Activated T-cell treated with anti-CD3 and anti-CD28 coated beads for 4 hours (primary cell): ENCODE measurements at regions not wholly inside any gene's neighbourhood (a gene's known extent, or its start where the extent isn't known, plus 50 kb on each side); places are given as distances from the start of the nearest gene placed in this dataset.
"Not testable (repeated sequence)": the region's sequence is repeated elsewhere in the genome, so short reads cannot be mapped to it uniquely, and the experiment has no call there.

ENCODE experiments used
- DNase-seq: peaks from one replicate; pipeline ENCODE4 v3.0.0-alpha.2; 2020

DNA sequence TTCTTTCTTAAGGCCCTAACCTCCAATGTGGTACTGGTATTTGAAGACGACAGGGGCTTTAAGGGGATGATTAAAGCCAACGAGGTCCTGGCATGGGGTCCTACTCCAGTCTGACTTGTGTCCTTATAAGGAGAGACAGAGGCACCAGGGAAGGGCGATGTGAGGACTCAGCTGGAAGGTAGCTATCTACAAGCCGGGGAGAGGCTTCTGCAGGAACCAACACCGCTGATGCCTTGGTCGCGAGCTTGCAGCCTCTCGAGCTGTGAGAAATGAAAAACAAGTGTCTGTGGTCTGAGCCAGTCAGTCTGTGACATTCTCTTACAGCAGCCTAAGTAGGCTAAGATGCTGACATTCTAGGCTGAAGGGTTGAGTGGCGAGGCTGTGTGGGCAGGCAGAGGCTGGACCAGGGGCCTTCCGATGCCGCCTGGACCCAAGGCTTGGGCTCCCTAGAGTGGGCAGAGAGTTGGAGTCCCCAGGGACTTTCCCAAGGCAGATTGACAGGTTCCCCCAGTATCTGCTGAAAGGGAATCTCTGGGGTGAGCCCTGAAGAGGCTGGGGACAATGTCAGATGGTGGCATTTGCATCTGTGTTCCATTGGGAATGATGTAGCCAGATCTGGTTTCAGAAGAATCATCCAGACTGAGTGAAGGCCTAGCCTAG, 322.9 kb upstream of the HS6ST1 start:
- DNase-seq = no peak

DNA sequence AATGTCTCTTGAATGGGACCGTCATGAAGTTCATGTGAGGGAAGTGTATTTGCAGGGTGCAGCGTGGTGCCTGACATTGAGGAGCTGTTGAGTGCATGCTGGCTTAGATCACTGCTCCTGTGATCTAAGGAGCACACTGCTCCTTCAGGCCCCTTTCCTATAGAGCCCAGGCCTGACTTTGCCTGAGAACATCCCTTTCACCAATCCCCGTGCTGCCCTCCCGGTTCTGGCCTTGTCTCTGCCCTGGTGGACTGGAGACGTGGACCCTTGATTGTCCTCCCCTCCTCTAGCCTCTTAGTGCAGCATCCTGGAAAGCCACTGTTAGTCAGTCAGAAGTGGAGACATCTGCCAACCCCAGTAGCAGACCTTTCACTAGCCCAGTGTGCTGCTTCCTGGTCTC, 323.6 kb upstream of the HS6ST1 start:
- DNase-seq = no peak

DNA sequence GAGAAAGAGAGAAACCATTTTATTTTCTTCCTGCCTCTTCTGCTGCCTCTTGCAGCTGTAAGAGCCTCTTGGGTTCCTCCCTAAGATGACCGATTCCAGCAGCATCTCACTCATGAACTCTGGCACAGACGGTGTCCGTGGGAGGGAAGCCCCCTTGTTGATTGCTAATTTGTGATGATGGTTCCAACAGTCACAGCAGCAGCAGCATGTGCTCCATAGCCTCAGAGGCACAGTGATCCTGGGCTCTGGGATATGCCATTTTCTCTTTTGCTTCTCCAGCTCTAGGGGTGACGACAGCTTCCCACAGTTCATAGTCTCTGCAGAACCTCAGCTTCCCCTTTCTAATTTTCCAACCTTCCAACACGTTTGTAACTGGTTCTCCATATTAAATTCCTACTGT, 324.2 kb upstream of the HS6ST1 start:
- DNase-seq = no peak

DNA sequence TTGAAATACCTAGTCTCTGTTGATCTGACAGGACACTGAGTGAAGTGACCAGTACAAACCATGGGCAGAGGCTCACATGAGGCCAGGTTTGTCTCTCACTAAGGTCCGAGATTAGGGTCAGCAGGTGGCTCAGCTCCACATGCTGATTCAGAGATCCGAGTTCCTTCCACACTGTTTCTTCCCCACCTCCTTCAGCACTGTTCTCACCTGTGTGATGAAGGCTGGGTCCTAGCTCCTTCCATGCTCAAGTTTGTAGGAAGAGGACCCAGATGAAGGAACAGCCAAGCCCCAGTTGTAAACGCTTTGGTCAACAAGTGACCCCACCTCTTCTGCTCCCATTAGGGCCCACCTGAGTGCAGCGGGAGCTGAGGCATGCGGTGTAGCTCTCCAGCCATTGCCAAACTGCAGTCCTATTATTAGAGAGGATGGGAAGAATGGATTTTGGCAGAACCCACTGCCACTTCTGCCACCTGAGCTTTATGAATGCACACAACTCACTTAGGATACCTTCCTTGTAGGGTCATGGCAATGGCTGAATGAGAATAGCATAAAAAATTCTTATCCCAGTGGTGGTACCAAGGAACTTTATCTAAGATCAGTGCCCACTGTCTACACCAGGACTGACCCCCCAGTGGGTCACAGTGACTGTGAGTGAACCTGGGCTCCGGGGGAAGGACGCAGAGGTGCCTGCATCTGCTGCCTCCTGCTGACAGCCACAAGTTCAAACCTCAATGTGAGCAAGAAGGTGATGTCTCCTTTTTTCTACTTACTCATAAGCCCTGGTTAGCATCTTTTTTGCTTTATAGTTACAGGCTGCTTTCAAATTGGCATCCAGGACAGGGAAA, 324.8 kb upstream of the HS6ST1 start:
- DNase-seq = no peak

DNA sequence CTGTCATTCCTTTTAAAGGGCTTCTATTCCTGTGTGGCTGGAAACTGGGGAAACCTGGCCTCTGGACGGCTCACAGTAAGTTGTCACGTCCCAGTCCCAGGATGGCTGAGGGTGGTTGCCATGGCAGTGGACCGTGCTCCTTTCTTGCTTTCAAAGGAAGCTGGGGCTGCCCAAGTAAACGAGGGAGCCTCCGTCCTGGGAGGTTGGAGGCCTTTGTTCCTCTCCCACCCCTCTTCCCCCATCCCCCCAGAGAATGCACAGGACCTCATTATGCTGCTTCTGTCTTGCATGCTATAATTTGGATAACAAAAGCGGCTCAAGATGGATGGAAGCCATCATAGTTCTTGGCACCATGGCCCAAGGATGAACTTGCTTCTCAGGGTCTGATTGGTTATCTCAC, 325.5 kb upstream of the HS6ST1 start:
- DNase-seq = no peak

DNA sequence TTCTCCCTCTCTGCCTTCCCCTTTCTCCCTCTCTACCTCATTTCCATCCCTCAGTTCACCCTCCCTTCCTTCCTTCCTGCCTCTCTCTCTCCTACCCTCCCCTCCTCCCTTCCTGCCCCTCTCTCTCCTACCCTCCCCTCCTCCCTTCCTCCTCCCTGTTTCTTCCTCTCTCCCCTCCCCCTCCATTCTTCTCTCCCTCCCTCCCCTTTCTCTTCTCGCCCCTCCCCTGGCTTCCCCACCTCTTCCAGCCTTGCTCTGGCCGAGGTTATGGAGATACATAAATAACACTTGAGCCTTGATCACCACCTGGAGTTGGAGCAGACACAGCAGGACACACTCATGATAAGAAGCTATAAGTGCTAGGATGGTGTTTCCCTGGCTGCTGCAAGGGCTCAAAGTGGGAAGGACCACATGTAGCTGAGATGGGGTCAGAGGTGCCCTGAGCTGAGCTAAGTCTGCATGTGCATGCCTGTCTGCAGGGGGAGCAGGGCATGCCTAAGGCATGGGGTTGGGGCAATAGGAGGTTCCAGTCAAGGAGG, 326.1 kb upstream of the HS6ST1 start:
- DNase-seq = no peak

DNA sequence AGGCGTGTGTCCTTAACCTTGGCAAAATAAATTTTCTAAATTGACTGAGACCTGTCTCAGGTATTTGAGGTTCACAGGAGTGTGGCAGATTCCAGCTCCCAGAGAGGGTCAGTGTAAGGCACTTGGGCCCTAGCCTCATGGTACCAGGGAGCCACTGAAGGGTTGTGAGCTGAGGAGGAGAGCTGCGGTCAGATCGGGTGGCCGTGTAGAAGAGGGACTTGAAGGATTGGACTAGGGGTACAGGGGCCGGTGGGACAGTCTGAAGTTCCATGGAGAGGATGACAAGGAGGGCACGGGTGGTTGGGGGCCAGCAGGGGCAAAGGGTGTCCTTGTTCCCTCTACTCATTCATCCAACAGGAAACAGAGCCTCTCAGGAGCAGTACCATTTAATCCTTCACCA, 327.0 kb upstream of the HS6ST1 start:
- no peak for DNase-seq

DNA sequence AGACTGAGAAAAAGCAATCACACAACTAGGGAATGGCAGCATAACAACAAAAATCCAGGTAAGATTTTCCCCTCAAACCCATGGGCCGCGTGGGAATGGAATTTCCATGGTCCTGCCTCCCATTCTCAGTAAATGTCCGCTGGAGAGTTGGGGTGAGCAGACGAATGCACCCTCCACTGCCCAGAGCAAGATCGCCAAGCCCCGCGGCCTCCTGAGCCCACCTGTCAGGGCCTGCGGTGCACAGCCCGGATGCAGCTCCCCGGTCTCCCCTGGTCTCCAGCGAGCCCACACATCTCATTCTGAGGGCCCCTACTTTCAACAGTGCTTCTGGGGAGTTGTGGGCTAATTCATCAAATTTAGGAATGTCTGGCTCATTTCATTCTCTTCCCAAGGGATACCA, 327.4 kb upstream of the HS6ST1 start:
- no peak for DNase-seq

DNA sequence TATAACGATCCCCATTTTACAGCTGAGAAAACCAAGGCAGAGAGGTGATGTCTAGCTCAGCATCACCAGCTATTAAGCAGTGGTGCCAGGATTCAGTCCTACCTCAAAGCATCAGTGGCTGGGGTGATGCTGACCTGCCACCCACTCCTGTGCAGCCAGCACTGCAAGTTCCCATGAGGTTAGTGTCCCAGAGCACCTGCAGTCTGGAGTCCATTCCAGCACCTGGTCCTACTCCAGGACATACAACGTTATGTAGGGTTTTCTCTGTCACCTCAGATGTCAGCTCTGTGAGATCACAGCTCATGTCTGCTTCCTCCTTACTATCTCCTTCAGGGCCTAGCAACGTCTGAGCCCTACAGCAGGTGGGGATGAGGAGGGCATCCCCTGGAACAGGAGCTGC, 328.0 kb upstream of the HS6ST1 start:
- no peak for DNase-seq

DNA sequence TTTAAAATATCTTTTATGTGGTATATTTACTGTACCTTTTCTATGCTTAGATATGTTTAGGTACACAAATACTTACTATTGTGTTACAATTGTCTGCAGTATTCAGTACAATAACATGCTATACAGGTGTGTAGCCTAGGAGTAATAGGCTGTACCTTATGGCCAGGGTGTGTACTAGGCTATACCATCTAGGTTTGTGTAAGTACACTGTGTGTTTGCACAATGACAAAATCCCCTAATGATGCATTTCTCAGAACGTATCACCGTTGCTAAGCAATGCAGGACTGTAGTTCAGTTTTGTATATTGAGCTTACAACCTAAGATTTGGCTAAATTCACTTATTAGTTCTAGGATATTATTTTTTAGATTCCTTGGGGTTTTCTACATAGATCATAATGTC, 332.3 kb upstream of the HS6ST1 start:
- DNase-seq = no peak

DNA sequence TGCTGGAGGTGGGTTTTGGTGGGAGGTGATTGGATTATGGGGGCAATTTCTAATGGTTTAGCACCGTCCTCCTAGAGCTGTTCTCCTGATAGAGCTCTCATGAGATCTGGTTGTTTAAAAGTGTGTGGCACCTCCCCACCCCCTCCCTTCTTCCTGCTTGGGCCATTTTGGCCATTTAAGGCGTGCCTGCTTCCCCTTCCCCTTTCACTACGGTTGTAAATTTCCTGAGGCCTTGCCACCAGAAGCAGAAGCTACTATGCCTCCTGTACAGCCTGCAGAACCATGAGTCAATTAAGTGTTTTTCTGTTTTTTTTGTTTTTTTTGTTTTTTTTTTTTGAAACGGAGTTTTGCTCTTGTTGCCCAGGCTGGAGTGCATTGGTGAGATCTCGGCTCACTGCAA, 335.7 kb upstream of the HS6ST1 start:
- no peak for DNase-seq

DNA sequence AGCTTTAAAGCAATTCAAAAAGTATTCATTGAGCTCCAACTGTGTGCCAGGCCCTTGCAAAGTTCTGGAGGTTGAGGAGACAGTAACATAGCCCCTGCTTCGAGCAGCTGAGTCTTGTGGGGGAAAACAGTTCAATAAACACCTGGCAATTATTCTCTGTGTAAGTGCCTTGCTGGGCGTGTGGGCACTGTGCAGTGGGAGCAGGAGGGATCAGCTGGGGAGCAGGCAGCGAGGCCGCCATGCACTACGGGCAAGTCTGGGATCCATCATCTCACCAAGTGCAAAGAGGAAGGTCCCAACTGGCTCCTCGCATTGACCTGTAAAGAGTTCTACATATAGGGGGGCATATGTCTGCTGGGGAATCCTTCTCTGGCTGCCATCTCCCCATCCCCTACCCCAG, 342.2 kb upstream of the HS6ST1 start:
- DNase-seq = no peak

DNA sequence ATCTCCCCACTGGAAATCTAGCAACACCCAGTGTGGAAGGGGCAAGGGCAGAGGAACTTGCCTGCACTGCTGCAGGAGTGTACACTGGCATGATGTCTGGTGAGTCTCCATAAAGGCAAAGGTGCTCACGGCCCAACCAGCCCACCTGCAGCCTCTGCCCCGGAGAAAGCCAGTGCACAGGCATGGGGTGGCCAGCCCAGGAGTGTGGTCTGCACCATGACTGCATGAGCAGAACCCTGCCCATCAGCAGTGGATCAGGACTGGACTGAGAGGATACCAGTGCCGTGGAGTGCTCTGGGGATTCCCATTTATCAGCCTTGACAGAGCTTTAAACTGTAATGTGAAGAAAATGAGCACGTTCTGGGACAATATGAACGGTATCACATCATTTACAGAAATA, 342.6 kb upstream of the HS6ST1 start:
- DNase-seq = no peak

DNA sequence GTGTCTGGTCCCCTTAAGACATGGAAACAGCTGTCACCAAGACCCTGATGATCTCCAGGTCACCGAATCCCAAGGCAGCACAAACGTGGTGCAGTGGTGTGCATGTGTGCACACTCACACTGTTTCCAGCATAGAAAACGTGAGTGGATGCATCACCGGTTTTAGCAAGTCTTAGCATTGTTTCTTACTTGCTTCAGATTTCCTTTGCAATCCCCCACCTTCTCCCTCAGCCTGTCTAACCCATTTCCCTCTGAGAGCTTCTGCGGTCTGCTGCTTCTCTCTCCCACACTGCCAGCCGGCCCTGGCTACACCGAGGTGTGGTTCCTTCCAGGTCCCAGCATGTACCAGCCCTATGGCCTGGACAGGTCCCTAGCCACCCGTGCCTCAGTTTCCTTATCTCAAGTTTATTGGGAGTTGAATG, 343.4 kb upstream of the HS6ST1 start:
- DNase-seq = no peak

DNA sequence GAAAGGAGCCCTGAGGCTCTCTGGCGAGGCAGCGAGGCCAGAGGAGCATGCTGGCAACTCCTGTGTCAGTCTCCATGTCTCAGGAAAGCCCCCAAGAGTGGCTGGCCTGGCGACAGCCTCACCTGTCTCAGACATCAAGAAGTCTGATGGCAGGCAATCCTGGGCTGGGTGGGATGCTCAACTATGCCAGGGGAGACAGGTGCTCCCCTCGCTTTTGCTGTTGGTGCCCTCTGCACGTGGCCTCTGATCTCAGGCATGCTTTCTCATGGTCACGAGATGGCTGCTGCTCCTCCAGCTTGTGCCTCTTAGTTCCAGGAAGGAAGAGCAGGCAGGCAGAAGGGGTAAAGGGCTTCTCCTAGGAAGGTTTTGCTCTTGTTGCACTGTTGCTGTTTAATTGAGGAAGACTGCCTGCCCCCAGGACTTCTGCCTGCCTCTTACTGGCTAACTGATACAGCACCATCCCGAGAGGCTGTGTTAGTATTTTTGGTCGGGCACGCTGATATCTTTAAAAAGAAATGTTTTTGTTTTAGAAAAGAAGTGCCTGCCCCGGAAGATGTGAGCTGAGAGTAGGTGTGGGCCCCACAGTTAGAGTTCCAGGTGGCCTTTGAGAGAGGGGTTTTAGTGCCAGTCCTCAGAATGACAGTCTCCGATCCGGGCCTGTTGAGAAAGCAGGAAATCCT, 344.8 kb upstream of the HS6ST1 start:
- DNase-seq = no peak

DNA sequence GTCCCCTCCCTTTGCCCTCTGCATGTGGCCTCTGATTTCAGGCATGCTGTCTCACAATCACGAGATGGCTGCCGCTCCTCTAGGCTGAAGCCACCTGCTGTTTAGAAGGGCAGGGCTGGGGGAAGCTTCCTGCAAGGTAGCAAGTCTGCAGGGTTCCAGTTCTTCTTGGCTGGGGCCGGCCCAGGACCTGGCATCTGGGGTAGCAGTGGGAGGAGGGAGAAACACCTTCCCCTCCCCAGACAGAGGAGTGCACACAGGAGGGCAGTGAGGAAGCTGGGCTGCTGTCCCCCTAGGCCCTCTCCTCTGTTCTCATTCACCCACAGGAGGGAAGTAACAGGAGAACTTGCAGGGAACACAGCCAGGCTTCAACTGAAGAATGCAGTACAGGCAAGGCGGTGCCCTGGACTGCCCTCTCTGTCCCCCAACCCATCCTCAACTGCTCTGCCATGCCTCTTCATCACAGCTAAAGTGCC, 345.9 kb upstream of the HS6ST1 start:
- no peak for DNase-seq

DNA sequence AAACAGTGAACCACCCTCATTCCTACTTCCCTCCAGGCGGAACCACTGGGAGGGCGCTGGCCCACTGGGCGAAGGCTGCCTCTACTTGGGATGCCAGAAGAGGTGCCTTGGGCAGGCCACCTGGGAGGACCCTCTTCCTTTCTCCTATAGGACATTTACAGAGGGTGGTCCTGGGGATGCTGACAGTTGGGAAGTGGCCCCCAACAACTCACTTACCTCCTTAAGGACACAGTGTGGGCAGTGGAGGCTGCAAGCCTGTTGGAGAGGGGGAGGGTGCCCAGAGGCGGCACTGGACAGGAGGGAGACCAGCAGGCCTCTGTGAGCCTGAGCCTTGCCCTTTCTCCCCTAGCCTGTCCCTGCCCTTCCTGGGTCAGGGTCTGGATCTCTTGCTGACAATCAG, 346.4 kb upstream of the HS6ST1 start:
- no peak for DNase-seq

DNA sequence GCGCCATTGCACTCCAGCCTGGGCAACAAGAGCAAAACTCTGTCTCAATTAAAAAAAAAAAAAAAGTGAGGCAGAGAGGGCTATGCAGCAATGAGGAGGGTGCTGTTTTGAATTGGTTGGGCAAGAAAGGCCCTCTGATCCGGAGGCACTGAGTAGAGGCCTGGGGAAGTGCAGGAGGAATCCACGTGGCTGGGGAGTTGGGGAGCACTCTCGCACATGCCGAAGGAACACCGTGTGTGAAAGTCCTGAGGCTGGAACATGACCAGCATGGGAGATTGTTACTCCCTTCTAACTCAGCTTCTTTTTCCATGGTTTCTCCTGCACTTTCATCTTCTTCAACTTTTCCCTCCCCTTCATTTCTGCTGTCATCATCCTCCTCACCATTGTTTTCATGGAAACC, 347.9 kb upstream of the HS6ST1 start:
- no peak for DNase-seq

DNA sequence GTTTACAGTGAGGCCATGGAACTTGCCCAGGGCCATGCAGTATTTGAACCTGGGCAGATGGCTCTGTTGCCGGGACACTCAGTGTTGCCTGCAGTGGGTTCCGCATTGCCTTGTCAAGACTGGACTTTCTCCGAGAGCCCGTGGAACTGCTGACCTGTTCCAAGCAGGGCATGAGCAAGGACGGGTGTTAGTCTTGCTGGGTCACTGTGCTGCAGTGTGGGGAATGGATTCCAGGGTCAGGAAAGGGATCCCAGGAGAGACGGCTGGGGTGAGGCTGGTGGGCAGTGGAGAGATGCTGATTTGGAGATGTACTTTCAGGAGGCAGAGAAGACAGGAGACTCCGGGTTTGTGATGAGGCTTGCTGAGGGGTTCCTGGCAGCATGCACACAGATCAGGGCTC, 348.7 kb upstream of the HS6ST1 start:
- no peak for DNase-seq

DNA sequence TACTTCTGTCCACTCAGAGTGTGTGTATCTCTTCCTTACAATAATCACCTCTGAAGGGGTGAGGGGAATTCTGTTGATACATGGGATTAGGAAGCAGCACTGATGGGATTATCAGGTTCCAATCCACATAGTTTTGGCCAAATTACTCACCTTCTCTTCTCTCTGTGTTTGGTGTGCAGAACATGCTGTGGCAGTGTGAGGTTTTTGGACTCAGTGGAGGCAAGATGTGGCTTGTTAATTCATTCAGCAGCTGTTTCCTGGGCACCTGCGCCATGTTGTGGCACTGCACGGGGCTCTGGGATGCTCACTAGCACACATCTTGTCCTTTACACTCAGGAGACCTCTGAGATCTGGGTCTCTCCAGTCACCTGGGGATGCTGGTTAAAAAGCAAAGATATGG, 350.3 kb upstream of the HS6ST1 start:
- DNase-seq = no peak

DNA sequence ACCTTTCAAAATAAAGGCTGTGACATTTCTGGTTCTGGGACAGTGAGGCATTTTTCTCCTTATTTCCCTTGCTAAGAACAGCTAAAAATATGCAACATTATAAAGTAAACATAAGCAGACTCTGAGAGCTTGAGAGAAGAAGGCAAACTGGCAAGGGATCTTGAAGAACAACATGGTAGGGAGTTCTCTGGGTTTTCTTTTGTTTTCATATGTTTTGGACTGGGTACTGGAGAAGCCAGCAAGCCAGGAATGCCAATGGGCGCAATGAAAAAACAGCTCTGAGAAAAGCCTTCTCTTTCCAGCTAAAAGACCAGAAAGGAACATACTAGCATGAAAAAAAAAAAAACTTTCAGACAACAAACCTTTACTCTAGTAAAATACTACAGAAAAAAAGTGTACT, 351.4 kb upstream of the HS6ST1 start:
- DNase-seq = no peak

DNA sequence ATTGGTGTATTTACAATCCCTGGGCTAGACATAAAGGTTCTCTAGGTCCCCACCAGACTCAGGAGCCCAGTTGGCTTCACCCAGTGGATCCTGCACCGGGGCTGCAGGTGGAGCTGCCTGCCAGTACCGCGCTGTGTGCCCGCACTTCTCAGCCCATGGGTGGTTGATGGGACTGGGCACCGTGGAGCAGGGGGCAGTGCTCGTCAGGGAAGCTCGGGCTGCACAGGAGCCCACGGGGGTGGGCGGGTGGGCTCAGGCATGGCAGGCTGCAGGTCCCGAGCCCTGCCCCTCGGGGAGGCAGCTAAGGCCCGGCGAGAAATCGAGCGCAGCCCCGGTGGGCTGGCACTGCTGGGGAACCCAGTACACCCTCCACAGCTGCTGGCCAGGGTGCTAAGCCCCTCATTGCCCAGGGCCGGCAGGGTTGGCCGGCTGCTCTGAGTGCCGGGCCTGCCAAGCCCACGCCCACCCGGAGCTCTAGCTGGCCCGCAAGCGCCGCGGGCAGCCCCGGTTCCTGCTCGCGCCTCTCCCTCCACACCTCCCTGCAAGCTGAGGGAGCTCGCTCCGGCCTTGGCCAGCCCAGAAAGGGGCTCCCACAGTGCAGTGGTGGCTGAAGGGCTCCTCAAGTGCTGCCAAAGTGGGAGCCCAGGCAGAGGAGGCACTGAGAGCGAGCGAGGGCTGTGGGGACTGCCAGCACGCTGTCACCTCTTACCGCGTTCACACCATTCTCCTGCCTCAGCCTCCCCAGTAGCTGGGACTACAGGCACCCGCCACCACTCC, 353.5 kb upstream of the HS6ST1 start:
- DNase-seq = not testable (repeated sequence)

DNA sequence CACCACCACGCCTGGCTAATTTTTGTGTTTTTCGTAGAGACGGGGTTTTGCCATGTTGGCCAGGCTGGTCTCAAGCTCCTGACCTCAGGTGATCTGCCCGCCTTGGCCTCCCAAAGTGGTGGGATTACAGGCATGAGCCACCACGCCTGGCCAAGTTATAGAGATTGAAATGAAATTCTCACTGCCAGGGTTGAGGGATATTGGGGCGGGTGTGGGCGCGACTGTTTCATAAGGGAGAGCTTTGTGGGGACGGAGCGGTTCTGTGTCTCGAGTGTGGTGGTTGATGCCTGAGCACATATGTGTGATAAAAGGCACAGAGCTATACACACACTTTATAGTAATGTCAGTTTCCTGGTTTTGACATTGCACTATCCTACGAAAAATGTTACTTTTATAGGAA, 361.0 kb upstream of the HS6ST1 start:
- not testable (repeated sequence) for DNase-seq
